Stimulated activated CD4-positive, alpha-beta T cell treated with anti-CD3 and anti-CD28 coated beads, Interleukin-12 subunit alpha, Interleukin-12 subunit beta, amount 100 ng/mL, for 24 hours (primary cell): ENCODE measurements at regions not wholly inside any gene's neighbourhood (a gene's known extent, or its start where the extent isn't known, plus 50 kb on each side); places are given as distances from the start of the nearest gene placed in this dataset.
A peak's percentile ranks its signal among the peaks of the same experiment; 100 is the strongest.

Experiments used
- DNase-seq, 2 experiments: peaks; one replicate each; pipeline ENCODE4 v3.0.0-alpha.2; 2020; ENCODE audit warnings: low read depth in 2 of 2

GRCh38 chr2:137824501-137824900, 139.8 kb upstream of the HNMT start:
- no peak for DNase-seq

- no peak for DNase-seq
Measured at GRCh38 chr2:137826373-137827372, 137.6 kb upstream of the HNMT start.

GRCh38 chr2:137828624-137829023, 135.6 kb upstream of the HNMT start:
- DNase-seq, result no peak

GRCh38 chr2:137829251-137829650, 135.0 kb upstream of the HNMT start:
- no peak for DNase-seq

- DNase-seq, result no peak
Measured at GRCh38 chr2:137834760-137835379, 129.4 kb upstream of the HNMT start.

GRCh38 chr2:137836671-137837070, 127.6 kb upstream of the HNMT start:
- no peak for DNase-seq

- DNase-seq, result no peak
Measured at GRCh38 chr2:137837830-137838229, 126.4 kb upstream of the HNMT start.

- no peak for DNase-seq
Measured at GRCh38 chr2:137838255-137839092, 125.8 kb upstream of the HNMT start.

- DNase-seq, result no peak
Measured at GRCh38 chr2:137842430-137842829, 121.8 kb upstream of the HNMT start.

- no peak for DNase-seq
Measured at GRCh38 chr2:137842952-137843351, 121.3 kb upstream of the HNMT start.

- no peak for DNase-seq
Measured at GRCh38 chr2:137845422-137845821, 118.9 kb upstream of the HNMT start.

- DNase-seq, result no peak
Measured at GRCh38 chr2:137846993-137847392, 117.3 kb upstream of the HNMT start.

- no peak for DNase-seq
Measured at GRCh38 chr2:137847443-137847842, 116.8 kb upstream of the HNMT start.

- DNase-seq, result no peak
Measured at GRCh38 chr2:137857881-137858280, 106.4 kb upstream of the HNMT start.

GRCh38 chr2:137862651-137863050, 101.6 kb upstream of the HNMT start:
- DNase-seq, result no peak

GRCh38 chr2:137865954-137866540, 98.2 kb upstream of the HNMT start:
- DNase-seq, result peak; percentile 5 to 37

- no peak for DNase-seq
Measured at GRCh38 chr2:137870682-137871081, 93.6 kb upstream of the HNMT start.

- DNase-seq, result no peak
Measured at GRCh38 chr2:137872577-137872976, 91.7 kb upstream of the HNMT start.

- DNase-seq, result no peak
Measured at GRCh38 chr2:137873536-137874244, 90.6 kb upstream of the HNMT start.

GRCh38 chr2:137879121-137879520, 85.2 kb upstream of the HNMT start:
- DNase-seq, result no peak

GRCh38 chr2:137881711-137882110, 82.6 kb upstream of the HNMT start:
- DNase-seq, result no peak
